ENCODE measurements at regions not wholly inside any gene's neighbourhood (a gene's known extent, or its start where the extent isn't known, plus 50 kb on each side); places are given as distances from the start of the nearest gene placed in this dataset.

DNA sequence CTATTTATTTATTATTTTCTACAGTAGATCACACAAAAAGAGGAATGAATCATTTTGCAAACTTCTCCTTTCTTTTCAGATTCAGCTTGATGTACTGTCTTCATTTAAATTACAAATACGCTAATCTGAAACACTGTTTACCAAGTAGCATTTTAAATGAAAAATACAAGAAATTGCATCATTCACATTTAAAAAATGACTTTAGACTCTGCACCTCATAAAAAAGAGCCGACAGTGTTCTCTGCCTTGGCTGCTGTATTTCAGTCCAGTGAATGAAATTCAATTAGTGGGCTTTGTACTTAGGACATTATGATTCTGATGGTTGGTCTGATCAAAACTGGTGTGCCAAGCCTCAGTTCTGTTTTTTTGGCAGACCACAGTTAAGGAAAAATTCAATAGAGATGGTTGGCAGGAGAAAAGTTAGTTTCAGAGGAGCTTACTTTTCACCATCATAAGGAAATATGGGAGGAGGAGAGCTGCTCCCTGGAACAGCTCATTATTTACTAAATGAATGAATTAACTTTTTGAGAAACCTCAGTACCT is 222.4 kb upstream of the ESRRG start:
- TF ChIP-seq, protein P1, sequence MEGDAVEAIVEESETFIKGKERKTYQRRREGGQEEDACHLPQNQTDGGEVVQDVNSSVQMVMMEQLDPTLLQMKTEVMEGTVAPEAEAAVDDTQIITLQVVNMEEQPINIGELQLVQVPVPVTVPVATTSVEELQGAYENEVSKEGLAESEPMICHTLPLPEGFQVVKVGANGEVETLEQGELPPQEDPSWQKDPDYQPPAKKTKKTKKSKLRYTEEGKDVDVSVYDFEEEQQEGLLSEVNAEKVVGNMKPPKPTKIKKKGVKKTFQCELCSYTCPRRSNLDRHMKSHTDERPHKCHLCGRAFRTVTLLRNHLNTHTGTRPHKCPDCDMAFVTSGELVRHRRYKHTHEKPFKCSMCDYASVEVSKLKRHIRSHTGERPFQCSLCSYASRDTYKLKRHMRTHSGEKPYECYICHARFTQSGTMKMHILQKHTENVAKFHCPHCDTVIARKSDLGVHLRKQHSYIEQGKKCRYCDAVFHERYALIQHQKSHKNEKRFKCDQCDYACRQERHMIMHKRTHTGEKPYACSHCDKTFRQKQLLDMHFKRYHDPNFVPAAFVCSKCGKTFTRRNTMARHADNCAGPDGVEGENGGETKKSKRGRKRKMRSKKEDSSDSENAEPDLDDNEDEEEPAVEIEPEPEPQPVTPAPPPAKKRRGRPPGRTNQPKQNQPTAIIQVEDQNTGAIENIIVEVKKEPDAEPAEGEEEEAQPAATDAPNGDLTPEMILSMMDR (IDR thresholded peaks at IDR 0.05; ENCODE audit: insufficient read depth, low read depth, low read length): no peak
- no peak for TF ChIP-seq EZH2 (IDR thresholded peaks at IDR 0.05; ENCODE audit: insufficient read depth, low read length)
